Activated CD4-positive, CD25-positive, alpha-beta regulatory T cell treated with anti-CD3 and anti-CD28 coated beads, Interleukin-2, amount 50 U/mL, for 16 hours (primary cell): ENCODE measurements at regions not wholly inside any gene's neighbourhood (a gene's known extent, or its start where the extent isn't known, plus 50 kb on each side); places are given as distances from the start of the nearest gene placed in this dataset.
"Not testable (repeated sequence)": the region's sequence is repeated elsewhere in the genome, so short reads cannot be mapped to it uniquely, and the experiment has no call there.

Source experiments
- DNase-seq: peaks from one replicate; pipeline ENCODE4 v3.0.0-alpha.2; 2020; ENCODE audit warnings: low read depth, low spot score

DNA sequence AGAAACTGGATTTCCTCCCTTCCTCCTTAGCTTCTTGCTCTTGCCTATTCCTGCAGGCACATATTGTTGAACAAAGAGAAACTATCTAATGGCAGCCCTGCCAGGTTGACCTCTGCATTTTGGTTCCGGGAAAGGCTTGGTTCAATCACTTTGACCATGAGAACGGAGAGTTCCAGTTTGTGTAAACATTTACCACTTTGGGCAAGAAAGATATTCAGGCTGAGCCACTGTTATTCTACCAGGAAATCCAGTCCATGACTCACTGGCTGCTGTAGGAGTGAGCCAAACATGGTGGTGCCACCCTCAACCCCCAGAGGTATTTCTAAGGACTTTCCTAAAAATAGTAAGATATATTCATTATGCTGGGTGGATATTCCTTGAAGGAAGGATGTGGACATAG lies 242.2 kb upstream of the OR4E1 start:
- DNase-seq, result no peak

DNA sequence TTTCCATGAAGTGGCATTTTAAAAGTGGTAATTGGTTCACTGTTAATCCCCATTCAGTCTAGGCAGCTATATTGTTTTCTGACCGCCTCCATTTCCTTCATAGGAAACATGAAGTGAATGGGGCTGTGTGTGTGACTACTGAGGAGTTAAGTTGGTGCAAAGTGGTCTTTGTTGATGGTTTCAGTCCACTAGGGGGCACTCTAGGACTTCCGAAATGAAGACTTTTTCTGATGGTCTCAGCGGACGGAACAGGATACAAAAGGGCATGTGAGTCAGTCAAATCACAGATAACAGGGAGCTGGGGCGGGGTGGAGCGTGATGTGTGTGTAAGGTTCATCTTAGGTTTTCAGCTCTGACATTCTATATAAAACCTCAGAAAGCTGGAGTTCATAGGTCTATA lies 240.1 kb upstream of the OR4E1 start:
- peak; percentile 62 for DNase-seq

DNA sequence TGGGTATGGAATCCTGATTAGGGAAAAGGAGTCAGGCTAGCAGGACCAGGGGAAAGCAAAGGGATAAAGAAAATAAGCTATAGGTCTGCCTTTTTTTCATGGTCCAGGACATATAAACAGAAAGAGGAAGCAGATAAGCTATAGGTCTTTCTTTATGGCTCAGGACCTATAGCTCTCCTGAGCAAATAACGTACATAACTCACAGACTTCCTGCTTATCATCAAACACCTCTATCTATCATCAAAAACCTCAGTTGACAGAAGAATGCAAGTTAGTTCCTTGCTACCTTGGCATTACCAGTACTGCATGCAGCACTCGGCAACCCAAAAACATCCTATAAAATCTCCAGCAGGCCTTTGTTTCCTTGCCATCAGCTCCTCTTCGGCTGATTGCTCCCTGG lies 238.7 kb upstream of the OR4E1 start:
- DNase-seq, result no peak

DNA sequence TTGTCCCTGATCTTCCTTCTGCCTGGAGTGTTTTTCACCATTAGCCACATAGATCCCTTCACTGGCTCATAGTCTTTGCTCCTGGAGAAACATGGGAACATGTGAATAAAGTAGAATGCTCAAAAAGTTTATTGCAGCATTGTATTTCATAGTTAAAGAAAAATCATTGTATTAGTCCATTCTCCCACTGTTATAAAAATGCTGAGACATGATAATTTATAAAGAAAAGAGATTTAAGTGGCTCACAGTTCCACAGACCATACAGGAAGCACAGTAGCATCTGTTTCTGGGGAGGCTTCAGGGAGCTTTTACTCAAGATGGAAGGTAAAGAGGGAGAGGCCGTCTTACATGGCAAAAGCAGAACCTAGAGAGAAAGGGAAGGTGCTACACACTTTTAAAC lies 238.3 kb upstream of the OR4E1 start:
- DNase-seq, result no peak

DNA sequence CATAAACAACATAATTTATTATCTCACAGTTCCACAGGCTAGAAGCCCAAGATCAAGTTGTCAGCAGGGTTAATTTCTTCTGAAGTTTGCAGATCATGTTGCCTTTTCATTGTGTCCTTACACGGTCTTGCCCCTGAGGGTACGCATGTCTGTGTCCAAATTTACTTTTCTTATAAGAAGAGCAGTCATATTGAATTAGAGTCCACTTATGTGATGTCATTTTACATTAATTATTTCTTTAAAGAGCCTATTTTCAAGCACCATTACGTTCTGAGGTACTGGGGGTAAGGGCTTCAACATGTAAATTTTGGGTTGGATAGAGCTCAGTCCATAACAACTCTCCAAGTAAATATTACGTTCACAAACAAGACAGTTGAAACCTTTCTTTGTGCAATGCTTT lies 236.6 kb upstream of the OR4E1 start:
- DNase-seq, result no peak

DNA sequence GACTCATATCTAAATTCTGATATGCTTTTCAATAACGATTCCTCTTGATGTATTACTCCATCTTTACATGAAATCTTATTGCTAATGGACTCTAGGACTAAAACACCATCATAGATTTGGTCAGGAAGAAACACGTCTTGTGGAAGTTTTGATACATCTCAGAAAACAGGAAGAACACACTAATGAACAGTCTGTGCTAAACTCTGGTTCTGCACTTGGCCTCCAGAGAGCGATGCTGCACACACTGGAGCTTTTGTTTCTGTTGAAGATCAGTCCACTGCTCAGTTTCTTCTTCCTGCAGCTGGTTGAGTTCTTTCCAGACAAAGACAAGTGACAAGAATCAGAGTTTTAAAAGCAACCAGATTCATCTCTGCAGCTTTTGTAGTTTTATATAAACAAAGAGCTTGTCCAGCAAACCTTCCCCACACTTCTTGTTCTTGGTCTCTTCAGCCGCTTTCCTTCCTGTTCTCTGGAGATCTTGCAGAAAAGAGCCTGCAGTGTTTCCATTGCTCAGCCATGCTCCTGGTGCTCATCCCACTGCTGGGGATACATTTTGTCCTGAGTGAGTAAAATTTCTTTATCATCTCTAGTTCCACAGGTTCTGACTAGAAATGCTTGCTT lies 229.1 kb upstream of the OR4E1 start:
- DNase-seq, result no peak

DNA sequence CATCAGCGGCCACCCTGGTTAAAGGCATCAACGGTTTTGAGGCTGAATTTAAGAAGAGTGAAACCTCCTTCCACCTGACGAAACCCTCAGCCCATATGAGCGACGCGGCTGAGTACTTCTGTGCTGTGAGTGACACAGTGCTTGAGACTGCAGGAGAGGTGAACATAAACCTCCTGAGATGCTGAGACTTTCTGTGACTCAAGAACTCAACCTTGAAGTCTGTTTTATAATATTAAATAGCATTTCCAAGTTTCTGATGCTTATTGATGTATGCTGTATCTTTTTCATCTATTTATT lies 221.2 kb upstream of the OR4E1 start:
- DNase-seq, result not testable (repeated sequence)

DNA sequence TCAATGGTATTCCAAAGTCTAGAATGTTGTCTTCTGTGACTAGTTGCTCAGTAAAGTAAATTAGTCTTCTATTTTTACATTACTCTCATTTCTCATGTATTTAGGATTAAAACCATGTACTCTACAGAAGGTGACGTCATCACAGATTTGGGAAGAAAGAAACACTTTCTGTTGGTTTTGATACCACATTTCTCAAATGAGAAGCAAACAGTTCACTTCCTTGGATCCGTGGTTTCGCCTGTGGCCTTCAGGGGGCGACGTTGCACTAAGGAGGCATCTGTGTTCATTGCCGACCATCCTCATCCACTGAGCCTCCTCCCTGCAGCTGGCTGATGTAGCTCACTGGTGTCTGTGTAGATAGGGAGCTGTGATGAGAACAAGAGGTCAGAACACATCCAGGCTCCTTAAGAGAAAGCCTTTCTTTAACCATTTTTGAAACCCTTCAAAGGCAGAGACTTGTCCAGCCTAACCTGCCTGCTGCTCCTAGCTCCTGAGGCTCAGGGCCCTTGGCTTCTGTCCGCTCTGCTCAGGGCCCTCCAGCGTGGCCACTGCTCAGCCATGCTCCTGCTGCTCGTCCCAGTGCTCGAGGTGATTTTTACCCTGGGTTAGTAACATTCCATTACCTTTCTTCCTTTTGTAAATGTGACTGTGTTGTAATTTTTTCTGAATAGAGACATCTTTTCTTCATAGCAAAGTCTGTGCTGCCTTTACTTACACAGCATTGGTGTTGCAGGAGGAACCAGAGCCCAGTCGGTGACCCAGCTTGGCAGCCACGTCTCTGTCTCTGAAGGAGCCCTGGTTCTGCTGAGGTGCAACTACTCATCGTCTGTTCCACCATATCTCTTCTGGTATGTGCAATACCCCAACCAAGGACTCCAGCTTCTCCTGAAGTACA lies 220.6 kb upstream of the OR4E1 start:
- DNase-seq, result peak; percentile 17

DNA sequence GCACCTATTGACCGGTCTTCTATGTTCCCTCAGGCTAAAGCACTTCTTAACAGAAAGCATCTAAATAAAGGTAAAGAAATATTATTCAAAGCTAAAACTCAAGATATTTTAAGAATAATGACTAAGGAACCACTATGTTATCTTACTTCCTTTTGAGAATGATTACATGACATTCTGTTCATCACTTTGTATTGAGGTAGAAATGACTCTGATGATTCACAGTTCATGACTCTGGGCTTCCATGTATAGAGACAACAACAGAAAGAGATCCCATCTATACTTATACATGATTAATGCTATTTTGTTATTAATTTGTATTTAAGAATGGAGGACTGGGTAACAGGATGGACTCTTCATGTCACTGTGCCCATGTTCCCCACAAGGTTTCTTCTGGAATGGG lies 218.3 kb upstream of the OR4E1 start:
- DNase-seq, result no peak

DNA sequence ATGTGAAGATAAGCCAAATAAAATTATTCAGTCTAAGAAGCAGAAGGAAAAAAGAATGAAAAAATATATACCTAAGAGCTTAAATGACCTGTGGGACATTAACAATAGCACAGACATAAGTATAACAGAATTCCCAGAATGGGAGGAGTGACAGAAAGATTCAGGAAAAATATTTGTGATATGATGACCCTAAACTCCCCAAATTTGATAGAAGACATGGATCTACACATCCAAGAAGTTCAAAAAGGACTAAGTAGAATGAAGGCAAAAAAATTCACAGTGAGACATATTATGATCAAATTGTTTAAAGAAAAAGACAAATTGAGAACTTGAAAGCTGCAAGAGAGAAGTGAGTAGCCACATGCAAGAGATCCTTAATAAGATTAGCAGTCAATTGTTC lies 211.4 kb upstream of the OR4E1 start:
- DNase-seq, result no peak

DNA sequence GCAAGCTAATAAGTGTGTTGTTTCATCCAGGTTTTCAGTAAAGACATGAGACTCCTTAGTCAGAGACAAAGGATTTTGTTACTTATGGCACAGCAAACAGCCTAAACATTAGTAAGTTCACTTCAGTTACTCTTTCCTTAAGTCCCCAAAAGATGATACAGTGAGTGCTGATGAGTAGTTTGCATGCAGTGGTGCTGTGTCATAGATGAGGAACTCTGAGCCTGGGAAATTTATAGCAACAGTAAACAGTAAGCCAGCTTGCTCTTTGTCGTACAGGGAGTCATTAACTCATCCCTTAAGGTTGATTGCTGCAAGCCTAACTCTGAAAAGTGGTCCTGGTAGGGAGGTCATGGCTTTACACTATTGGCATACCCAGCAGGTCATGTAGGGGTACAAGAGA lies 208.6 kb upstream of the OR4E1 start:
- no peak for DNase-seq

DNA sequence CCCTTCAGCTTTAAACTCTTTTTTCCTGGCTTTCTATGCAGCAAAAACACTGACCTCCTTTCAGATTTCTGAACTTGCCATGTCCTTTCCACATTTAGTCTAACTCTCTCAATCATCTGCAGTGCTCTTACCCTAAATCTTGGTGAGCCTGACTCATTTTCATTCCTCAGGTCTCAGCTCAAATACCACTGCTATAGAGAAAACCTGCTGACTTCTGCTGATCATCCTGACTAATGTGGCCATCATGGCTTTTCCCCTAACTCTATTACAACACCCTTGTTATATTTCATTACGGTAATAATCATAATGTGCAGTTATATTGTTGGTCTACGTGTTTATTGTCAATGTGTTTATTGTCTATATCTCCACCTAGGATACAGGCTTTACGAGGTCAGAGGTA lies 207.3 kb upstream of the OR4E1 start:
- no peak for DNase-seq

DNA sequence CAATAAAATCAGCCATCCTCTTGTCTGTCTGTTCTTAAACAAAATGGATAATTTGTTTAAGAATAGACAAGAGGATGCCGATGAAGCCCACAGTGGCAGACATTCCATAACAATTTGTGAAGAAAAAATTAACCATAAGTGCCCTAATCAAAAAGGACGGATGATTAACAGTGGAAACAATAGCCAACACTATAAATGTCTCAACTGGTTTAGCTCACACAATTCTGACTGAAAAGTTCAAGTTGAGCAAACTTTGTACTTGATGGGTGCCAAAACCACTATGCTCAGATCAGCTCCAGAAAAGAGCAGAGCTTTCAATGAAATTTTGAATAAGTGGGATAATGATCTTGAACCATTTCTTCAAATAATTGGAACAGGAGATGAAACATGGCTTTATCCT lies 202.2 kb upstream of the OR4E1 start:
- DNase-seq, result no peak

DNA sequence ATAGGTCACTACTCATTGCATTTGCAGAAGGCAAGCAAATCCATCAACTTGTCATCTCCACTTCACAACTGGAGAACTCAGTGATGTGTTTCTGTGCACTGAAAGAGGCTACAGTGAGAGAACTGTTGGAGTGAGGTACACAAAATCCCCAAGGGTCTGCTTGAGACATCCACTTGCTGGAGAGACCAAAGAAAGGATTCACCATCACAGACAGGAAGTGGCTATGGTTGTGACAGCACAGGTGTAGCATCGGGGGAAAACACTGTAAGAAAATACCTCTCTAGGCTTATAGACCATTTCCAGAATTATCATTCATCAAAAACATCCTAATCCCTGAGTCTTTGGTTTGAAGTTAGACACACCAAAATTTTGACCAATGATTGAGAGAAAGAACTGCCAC lies 201.3 kb upstream of the OR4E1 start:
- no peak for DNase-seq

DNA sequence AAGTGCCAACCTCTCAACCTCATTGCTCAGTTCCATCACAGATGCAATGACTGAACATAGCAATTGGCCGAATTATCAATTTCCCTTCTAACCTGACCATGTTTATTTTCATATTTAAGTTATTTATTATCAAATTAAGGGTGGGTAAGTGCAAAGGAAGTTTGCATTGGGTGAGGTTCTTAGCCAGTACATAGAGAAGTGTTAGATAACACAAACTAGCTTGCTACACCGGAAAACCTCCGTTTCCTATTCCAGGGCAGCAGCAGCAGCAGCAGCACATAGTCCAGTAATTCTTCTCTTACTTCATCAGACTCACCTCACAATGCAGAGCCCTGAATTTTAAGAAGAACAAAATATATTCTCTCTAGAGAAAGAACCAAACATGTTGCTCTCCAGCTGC lies 200.5 kb upstream of the OR4E1 start:
- no peak for DNase-seq

DNA sequence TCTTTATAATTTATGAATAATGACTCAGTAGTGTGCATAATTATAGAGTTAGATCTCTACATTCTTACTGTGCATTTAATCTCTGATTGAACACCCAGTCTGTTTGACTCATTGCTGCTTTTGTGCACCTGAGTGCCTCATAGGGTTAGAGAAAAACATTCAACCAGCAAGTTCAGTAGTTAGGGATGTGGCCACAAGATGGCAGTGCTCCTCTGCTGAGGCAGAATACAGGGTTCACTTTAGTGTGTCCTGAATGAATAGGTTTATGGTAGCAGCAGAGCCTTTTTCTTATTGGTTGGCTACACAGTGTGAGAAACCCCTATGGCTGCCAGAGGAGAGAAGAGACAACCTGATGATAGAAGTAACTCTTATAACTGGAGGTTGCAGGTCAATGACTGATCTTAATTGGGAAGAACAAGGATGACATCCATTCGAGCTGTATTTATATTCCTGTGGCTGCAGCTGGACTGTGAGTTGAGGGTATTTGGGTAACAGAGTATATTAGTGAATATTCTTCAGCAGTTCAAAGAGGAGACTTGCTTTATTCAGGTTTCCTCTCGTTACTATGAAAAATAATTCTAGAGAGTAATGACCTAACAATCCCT lies 194.9 kb upstream of the OR4E1 start:
- DNase-seq, result peak; percentile 59

DNA sequence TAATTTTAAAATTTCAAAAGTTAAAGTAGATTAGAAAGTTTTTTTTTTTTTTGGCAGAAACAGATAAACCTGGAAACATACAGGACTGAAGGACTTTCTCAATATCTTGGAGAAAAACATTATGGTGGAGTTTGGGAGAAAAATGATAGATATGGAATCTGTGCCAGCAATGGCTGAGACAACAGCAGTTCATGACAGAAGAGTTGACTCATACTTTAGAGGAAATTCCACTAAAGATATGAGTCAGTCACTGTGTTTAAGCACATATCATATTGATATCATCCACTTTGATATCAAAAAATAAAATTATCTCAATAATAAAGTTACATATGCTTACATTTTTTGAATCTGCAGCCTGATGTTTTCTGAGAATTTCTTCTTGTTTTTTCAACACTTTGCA lies 193.9 kb upstream of the OR4E1 start:
- DNase-seq, result no peak

DNA sequence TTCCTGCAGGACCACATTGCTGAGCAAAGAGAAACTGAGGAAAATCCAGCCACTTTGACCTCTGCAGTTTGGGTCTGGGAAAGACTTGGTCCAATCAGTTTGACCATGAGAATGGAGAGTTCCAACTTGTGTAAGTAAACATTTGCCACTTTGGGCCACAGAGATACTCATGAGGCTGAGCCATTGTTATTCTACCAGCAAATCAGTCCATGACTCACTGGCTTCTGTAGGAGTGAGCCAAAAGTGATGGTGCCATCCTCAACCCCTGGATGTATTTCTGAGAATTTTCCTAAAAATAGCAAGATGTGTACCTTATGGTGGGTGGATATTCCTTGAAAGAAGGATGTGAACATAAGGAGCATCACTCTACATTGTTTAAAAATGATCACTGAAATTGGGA lies 192.9 kb upstream of the OR4E1 start:
- no peak for DNase-seq

DNA sequence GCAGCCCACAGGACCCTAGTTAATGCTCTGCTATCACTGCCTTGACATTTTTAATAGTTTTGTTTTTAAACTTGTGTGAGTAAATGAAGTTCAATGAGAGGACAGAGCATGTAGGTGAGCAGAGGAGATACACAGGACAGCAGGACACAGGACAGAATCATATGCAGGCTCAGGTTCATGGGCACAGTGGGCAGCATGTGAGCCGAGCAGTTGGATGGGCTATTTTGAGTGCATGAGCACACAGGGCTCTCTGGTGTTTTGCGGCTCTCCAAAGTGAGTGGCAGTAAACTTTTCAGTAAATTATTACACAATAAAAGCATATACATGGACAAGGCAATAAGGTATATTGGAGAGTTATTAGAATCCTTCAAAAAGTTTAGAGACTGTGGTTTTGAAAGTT lies 189.7 kb upstream of the OR4E1 start:
- no peak for DNase-seq

DNA sequence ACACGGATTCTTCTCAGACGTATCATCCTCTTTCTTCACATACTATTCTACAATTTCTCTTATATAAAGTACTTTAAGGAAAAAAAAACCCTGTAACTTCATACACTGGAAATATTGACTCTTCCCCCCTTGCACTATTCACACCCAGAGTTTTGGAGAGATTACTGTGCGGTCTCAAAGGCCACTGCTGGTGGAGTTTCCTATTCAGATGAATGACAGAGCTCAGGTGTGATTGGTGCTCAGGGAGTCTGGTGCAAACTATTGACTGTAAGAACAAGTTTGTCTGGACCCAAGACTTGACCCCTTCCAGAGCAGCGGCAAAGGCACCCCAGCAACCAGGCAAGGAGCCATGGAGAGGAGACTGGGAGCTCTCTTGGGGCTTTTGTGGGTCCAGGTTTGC lies 187.5 kb upstream of the OR4E1 start:
- no peak for DNase-seq

DNA sequence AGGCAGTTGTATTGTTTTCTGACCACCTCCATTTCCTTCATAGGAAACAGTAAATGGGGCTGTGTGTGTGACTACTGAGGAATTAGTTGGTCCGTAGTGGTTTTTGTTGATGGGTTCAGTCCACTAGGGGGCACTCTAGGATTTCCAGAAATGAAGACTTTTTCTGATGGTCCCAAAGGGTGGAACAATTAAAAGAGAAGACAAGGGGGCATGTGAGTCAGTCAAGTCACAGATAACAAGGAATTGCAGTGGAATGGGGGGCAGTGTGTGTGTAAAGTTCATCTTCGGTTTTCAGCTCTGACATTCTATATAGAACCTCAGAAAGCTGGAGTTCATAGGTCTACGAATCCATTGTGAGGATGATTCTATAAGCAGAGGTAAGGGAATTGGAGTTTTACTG lies 186.6 kb upstream of the OR4E1 start:
- DNase-seq, result no peak

DNA sequence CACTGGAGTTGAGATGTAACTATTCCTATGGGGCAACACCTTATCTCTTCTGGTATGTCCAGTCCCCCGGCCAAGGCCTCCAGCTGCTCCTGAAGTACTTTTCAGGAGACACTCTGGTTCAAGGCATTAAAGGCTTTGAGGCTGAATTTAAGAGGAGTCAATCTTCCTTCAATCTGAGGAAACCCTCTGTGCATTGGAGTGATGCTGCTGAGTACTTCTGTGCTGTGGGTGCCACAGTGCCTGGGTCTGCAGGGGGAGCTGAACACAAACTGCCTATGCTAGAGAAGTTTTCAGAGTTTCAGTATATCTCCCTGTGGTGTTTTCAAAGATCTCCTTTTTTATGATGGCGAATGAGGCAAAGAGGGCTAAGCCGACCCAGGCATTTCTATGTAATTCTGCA lies 179.2 kb upstream of the OR4E1 start:
- DNase-seq, result no peak

DNA sequence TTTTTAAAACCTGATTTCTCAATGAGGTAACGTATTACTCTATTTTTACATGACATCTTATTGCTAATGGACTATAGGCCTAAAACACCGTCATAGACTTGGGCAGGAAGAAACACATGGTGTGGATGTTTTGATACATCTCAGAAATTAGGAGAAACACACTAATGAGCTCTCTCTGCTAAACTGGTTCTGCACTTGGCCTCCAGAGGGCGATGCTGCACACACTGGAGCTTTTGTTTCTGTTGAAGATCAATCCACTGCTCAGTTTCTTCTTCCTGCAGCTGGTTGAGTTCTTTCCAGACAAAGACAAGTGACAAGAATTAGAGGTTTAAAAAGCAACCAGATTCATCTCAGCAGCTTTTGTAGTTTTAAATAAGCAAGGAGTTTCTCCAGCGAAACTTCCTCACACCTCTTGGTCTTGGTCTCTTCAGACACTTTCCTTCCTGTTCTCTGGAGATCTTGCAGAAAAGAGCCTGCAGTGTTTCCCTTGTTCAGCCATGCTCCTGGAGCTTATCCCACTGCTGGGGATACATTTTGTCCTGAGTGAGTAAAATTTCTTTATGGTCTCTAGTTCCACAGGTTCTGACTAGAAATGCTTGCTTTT lies 178.5 kb upstream of the OR4E1 start:
- peak; percentile 37 for DNase-seq
